HepG2 (cell line): ENCODE measurements at regions not wholly inside any gene's neighbourhood (a gene's known extent, or its start where the extent isn't known, plus 50 kb on each side); places are given as distances from the start of the nearest gene placed in this dataset.

Source experiments
- ATAC-seq: fragments of 200-7000 bp; cut with Tn5 transposase; 3 replicates; pipeline ENCODE4 v1.9.1; 2020; ENCODE audit warnings: mild to moderate bottlenecking, moderate library complexity
- BruUV-seq: library from RNA; stranded (reverse); fragments of 400-500 nt; replicated peaks from 2 replicates; lab custom pipeline; 2021; lab: Mats Ljungman, UMichigan
- CTCF ChIA-PET: fragments of 300-600 bp; formaldehyde crosslinking; extraction: SDS; loops from one replicate; lab custom pipeline; 2021; ENCODE audit warnings: low total read pairs, inconsistent platforms, low intra/inter-chr PET ratio; lab: Yijun Ruan, JAX
- POLR2A ChIA-PET: fragments of 350-600 bp; sonication (Branson Sonifier 250); formaldehyde crosslinking; loops from one replicate; lab custom pipeline; 2020; ENCODE audit warnings: antibody characterized with exemption, inconsistent platforms; lab: Yijun Ruan, JAX
- DNase-seq: peaks from one replicate; pipeline ENCODE4 v3.0.0-alpha.2; 2015; ENCODE audit warnings: low spot score
- FAIRE-seq: peaks from 3 replicates; lab custom pipeline; 2011; peaks lifted over from hg19 to GRCh38; lab: Jason Lieb, UNC
- H2AFZ ChIP-seq: one replicate; pipeline ENCODE4 v1.6.1; 2011; ENCODE audit warnings: low read length, inconsistent platforms
- H3K27ac ChIP-seq: fragments of 300-600 bp; 3 replicates; pipeline ENCODE4 v1.8.0; 2011; ENCODE audit warnings: mixed run types, mild to moderate bottlenecking, mixed read lengths, low read length, inconsistent platforms; ENCODE audit not compliant: insufficient read depth; ENCODE audit errors: extremely low read length
- H3K27me3 ChIP-seq, 2 experiments: fragments of 200-600 bp in 1 of 2; 2 replicates in 1 of 2; 3 replicates in 1 of 2; pipeline versions ENCODE4 v1.6.0 to v1.8.0; 2011; ENCODE audit warnings: low read length in 2 of 2, mild to moderate bottlenecking in 2 of 2, moderate library complexity in 2 of 2, inconsistent platforms in 1 of 2; ENCODE audit not compliant: insufficient read depth in 2 of 2, control insufficient read depth in 1 of 2
- H3K36me3 ChIP-seq, 2 experiments: fragments of 200-600 bp in 1 of 2; replicated peaks in 1 of 2; 2 replicates in 1 of 2; 3 replicates in 1 of 2; pipeline versions ENCODE4 v1.5.1 to v1.8.0; 2011; ENCODE audit warnings: low read length in 2 of 2, inconsistent platforms in 1 of 2; ENCODE audit not compliant: insufficient read depth in 2 of 2, control insufficient read depth in 1 of 2
- H3K4me1 ChIP-seq: 2 replicates; pipeline ENCODE4 v1.5.1; 2012; ENCODE audit warnings: low read length, inconsistent platforms; ENCODE audit not compliant: insufficient read depth
- H3K4me2 ChIP-seq: 2 replicates; pipeline ENCODE4 v1.6.0; 2011; ENCODE audit warnings: low read depth, low read length, inconsistent platforms
- H3K4me3 ChIP-seq, 3 experiments: fragments of 200-600 bp in 1 of 3; sonication (generic), shearing (Covaris generic) in 1 of 3; replicated peaks in 1 of 3; 2 replicates each; pipeline ENCODE4 v1.5.1; 2011 to 2016; ENCODE audit warnings: low read length in 3 of 3, inconsistent platforms in 2 of 3, low read depth in 2 of 3, mild to moderate bottlenecking in 2 of 3, control low read depth in 1 of 3, mixed read lengths in 1 of 3; ENCODE audit not compliant: insufficient read depth in 1 of 3
- H3K79me2 ChIP-seq: one replicate; pipeline ENCODE4 v1.6.1; 2011; ENCODE audit warnings: low read length, inconsistent platforms; ENCODE audit not compliant: insufficient read depth
- H3K9ac ChIP-seq: 2 replicates; pipeline ENCODE4 v1.6.0; 2011; ENCODE audit warnings: mild to moderate bottlenecking, low read depth, low read length, inconsistent platforms; ENCODE audit not compliant: insufficient read depth
- H3K9me3 ChIP-seq: 2 replicates; pipeline ENCODE4 v1.5.1; 2012; ENCODE audit warnings: mild to moderate bottlenecking, low read length
- H4K20me1 ChIP-seq: 2 replicates; pipeline ENCODE4 v1.6.0; 2011; ENCODE audit warnings: inconsistent platforms, mild to moderate bottlenecking, low read length, moderate library complexity; ENCODE audit not compliant: insufficient read depth
- GATAD1 ChIP-seq: IDR thresholded peaks from 2 replicates; pipeline ENCODE4 v1.6.1; 2016; ENCODE audit warnings: missing genetic modification reagents, missing compliant biosample characterization
- HES4 ChIP-seq: sonication (generic); formaldehyde crosslinking; IDR thresholded peaks from 2 replicates; pipeline ENCODE4 v1.9.0; 2021; ENCODE audit warnings: mild to moderate bottlenecking, missing genetic modification reagents, borderline replicate concordance
- ZC3H13 ChIP-seq: sonication (generic); formaldehyde crosslinking; IDR thresholded peaks from 2 replicates; pipeline ENCODE4 v1.8.1; 2023; ENCODE audit warnings: mild to moderate bottlenecking, missing genetic modification reagents, moderate library complexity
- ZMAT3 ChIP-seq: sonication (generic); formaldehyde crosslinking; conservative IDR thresholded peaks from 2 replicates; pipeline ENCODE4 v1.7.0; 2021; ENCODE audit warnings: missing genetic modification reagents
- ZNF331 ChIP-seq: sonication (generic); formaldehyde crosslinking; IDR thresholded peaks from 2 replicates; pipeline ENCODE4 v1.4.0; 2020; ENCODE audit warnings: missing genetic modification reagents
- ZNF687 ChIP-seq: sonication (generic); formaldehyde crosslinking; IDR thresholded peaks from 2 replicates; pipeline ENCODE4 v1.5.1; 2020; ENCODE audit warnings: mild to moderate bottlenecking, missing genetic modification reagents, moderate library complexity
- WGBS: methylation state at CpG from one replicate; pipeline ENCODE4 v1.1.6; 2017; ENCODE audit warnings: low lambda C conversion rate; 5-methylcytosine and 5-hydroxymethylcytosine counted together
- in situ Hi-C: cut with HindIII; loops from 2 replicates; pipeline ENCODE4 v1.10.0; 2017; ENCODE audit warnings: low pct_unique_long_range_greater_than_20kb; ENCODE audit not compliant: extremely low pct_ligation_motif_present
- intact Hi-C: fragments of 100-400 bp; cut with micrococcal nuclease; formaldehyde crosslinking; loops from one replicate; pipeline ENCODE4 v1.10.0; 2022; ENCODE audit not compliant: unreplicated experiment

- Histone ChIP-seq H3K4me3 (no peak overlapping the region), H3K4me1 (no peaks in the 10 kb centered on the region), H4K20me1 (no peaks in the 10 kb centered on the region), H3K9ac (no peak overlapping the region), H3K79me2 (no peaks in the 10 kb centered on the region), H3K27ac (no peak overlapping the region), H3K9me3 (no peaks in the 10 kb centered on the region), H3K27me3 (no peaks in the 10 kb centered on the region), H3K36me3 (no peaks in the 10 kb centered on the region), H3K4me2 (no peak overlapping the region), H2AFZ (no peak overlapping the region)
- TF ChIP-seq ZNF331 (no peak), GATAD1 (CRISPR knock-in tag) (no peak), ZNF687 (CRISPR knock-in tag) (no peak), ZC3H13 (no peak), HES4 (CRISPR knock-in tag) (no peak), ZMAT3 (CRISPR knock-in tag) (no peak)
- BruUV-seq = no TSS peak
- 0% methylated on average over 2 of the region's 2 CpGs for WGBS
- intact Hi-C loops (no loop called here), in situ Hi-C loops (no loop called here)
- POLR2A ChIA-PET = no interaction called here
- ATAC-seq (no peak), FAIRE-seq (no peak), DNase-seq (no peak)
- CTCF ChIA-PET = no interaction called here
Measured at GRCh38 chr9:26551451-26551850, 341.2 kb downstream of the CAAP1 start.
